ENCODE measurements at regions not wholly inside any gene's neighbourhood (a gene's known extent, or its start where the extent isn't known, plus 50 kb on each side); places are given as distances from the start of the nearest gene placed in this dataset.

- H3K4me3 ChIP-seq (ENCODE audit: low read depth, low read length) = no peak overlapping the region
- no peak for DNase-seq (ENCODE audit: low read depth)
- TF ChIP-seq CTCF (IDR thresholded peaks at IDR 0.05; ENCODE audit: insufficient read depth, low read depth, low read length, missing control alignments) = no peak
Observed at GRCh38 chr6:108766886-108767285, 81.3 kb upstream of the ARMC2 start.

GRCh38 chr6:108767418-108768165 is 80.6 kb upstream of the ARMC2 start:
- peak; percentile 27 for DNase-seq (ENCODE audit: low read depth)
- no peak for TF ChIP-seq CTCF (IDR thresholded peaks at IDR 0.05; ENCODE audit: insufficient read depth, low read depth, low read length, missing control alignments)
- no peak overlapping the region for H3K4me3 ChIP-seq (ENCODE audit: low read depth, low read length)

DNA sequence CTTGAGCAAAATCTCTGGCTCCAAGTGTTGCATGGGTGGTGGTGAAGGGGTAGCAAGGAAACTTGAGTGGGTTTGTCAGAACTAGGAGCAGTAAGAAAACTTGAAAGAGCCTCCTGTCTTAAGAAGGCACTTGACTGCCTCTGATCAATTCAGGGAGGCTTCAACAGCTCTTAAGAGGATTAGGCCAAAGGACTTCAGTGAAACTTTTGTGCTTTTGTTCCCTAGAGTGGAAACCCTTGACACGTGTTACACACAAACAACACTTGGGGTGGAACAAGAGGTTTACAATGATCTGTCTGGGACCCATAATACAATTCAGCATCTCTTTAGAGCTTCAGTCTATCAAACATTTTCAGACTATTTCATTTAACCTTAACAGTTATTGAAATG is 80.1 kb upstream of the ARMC2 start:
- TF ChIP-seq CTCF (IDR thresholded peaks at IDR 0.05; ENCODE audit: insufficient read depth, low read depth, low read length, missing control alignments) = no peak
- DNase-seq (ENCODE audit: low read depth) = no peak
- H3K4me3 ChIP-seq (ENCODE audit: low read depth, low read length) = no peak overlapping the region

DNA sequence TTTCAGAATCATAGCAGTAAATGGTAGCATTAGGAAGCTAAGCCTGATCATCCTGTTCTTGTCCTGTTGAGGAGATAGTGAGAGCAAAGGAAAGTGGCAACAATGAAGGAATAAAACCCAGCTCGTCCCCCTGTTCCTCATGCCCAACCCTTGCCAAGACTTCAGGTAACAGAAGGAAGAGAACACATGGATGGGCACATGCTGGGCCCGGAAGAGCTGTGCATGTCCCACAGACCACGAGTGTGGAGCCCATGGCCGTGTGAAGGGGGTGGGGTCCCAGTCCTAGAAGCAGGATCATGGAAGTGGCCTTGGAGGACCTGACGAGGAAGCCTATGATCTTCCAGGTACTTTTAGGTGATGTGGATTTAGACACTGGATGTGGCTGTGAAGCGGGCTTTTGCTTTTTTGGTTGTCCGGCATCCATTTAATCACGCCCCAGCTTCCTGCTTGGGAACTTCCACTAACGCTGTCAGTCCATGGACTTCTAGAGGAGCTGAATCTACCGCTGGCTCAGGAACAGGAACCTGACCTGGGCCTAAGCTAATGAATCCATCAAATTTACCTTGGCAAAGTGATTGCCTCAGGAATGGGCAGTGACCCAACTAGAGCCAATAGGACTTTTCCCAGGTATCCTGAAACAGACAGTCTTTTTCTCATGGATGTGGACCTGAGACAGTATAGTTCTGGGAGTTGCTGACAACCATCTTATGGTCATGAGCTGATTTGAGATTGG is 79.3 kb upstream of the ARMC2 start:
- no peak for DNase-seq (ENCODE audit: low read depth)
- TF ChIP-seq CTCF (IDR thresholded peaks at IDR 0.05; ENCODE audit: insufficient read depth, low read depth, low read length, missing control alignments) = no peak
- no peak overlapping the region for H3K4me3 ChIP-seq (ENCODE audit: low read depth, low read length)

GRCh38 chr6:108771421-108771820 is 76.8 kb upstream of the ARMC2 start:
- no peak overlapping the region for H3K4me3 ChIP-seq (ENCODE audit: low read depth, low read length)
- DNase-seq (ENCODE audit: low read depth) = no peak
- no peak for TF ChIP-seq CTCF (IDR thresholded peaks at IDR 0.05; ENCODE audit: insufficient read depth, low read depth, low read length, missing control alignments)

- no peak for DNase-seq (ENCODE audit: low read depth)
- TF ChIP-seq CTCF (IDR thresholded peaks at IDR 0.05; ENCODE audit: insufficient read depth, low read depth, low read length, missing control alignments) = no peak
- no peak overlapping the region for H3K4me3 ChIP-seq (ENCODE audit: low read depth, low read length)
Observed at GRCh38 chr6:108774555-108774954, 73.7 kb upstream of the ARMC2 start.

Data from GM12865 (cell line).